ENCODE measurements at regions not wholly inside any gene's neighbourhood (a gene's known extent, or its start where the extent isn't known, plus 50 kb on each side); places are given as distances from the start of the nearest gene placed in this dataset.

GRCh38 chr13:61276401-61276800 is 139.2 kb downstream of the PCDH20 start:
- TF ChIP-seq POLR2A (IDR thresholded peaks at IDR 0.05), result no peak
- TF ChIP-seq CTCF (IDR thresholded peaks at IDR 0.05 in 4 of 5, conservative IDR thresholded peaks at IDR 0.05 in 1 of 5), result no peak

Measured in gastrocnemius medialis (tissue), 4 donors.